B cell (primary cell): ENCODE measurements at regions not wholly inside any gene's neighbourhood (a gene's known extent, or its start where the extent isn't known, plus 50 kb on each side); places are given as distances from the start of the nearest gene placed in this dataset.

ENCODE experiments used
- ATAC-seq: fragments of 200-7000 bp; cut with Tn5 transposase; one replicate; pipeline ENCODE4 v1.10.0; 2021; ENCODE audit warnings: low read depth, mild to moderate bottlenecking, moderate number of reproducible peaks, moderate library complexity
- CTCF ChIA-PET: fragments of 350-600 bp; sonication (Branson Sonifier 250); formaldehyde crosslinking; loops from one replicate; lab custom pipeline; 2021; ENCODE audit warnings: antibody characterized with exemption, inconsistent platforms; lab: Charles Lee
- POLR2A ChIA-PET: fragments of 350-600 bp; sonication (Branson Sonifier 250); formaldehyde crosslinking; loops from one replicate; lab custom pipeline; 2021; ENCODE audit warnings: antibody characterized with exemption; lab: Charles Lee
- DNase-seq: peaks from one replicate; pipeline ENCODE4 v3.0.0; 2013
- H2AFZ ChIP-seq: 2 replicates; pipeline ENCODE4 v1.6.1; 2012; ENCODE audit warnings: mild to moderate bottlenecking, low read depth, low read length; ENCODE audit not compliant: insufficient read depth, poor library complexity, severe bottlenecking
- H3K27ac ChIP-seq, 2 donors: 1 replicate in 1 of 2; 2 replicates in 1 of 2; pipeline ENCODE4 v1.5.1; 2012 to 2013; ENCODE audit warnings: low read length in 2 of 2, mild to moderate bottlenecking in 2 of 2, moderate library complexity in 1 of 2
- H3K27me3 ChIP-seq, 4 experiments: fragments of 200-600 bp in 1 of 4; sonication (generic) in 1 of 4; replicated peaks in 1 of 4; 1 replicate in 2 of 4; 2 replicates in 2 of 4; pipeline versions ENCODE4 v1.6.1 to v1.7.0; 2013 to 2016; ENCODE audit warnings: low read length in 3 of 4, mild to moderate bottlenecking in 2 of 4, mixed read lengths in 1 of 4, moderate library complexity in 1 of 4; ENCODE audit not compliant: insufficient read depth in 4 of 4, control insufficient read depth in 3 of 4; ENCODE audit errors: control extremely low read depth in 1 of 4
- H3K36me3 ChIP-seq, 2 experiments: replicated peaks in 1 of 2; 1 replicate in 1 of 2; 2 replicates in 1 of 2; pipeline versions ENCODE4 v1.6.1 to v1.7.1; 2013; ENCODE audit warnings: low read length in 1 of 2; ENCODE audit not compliant: insufficient read depth in 2 of 2, control insufficient read depth in 1 of 2; ENCODE audit errors: control extremely low read depth in 1 of 2, extremely low read depth in 1 of 2
- H3K4me1 ChIP-seq, 2 donors: fragments of 200-600 bp in 1 of 2; sonication (generic) in 1 of 2; 1 replicate in 1 of 2; 2 replicates in 1 of 2; pipeline versions ENCODE4 v1.5.1 to v1.6.1; 2013 to 2017; ENCODE audit warnings: low read length in 2 of 2; ENCODE audit not compliant: control insufficient read depth in 2 of 2, insufficient read depth in 2 of 2
- H3K4me2 ChIP-seq: replicated peaks from 2 replicates; pipeline ENCODE3; 2012; ENCODE audit warnings: mild to moderate bottlenecking, low read depth, low read length; ENCODE audit not compliant: poor library complexity, severe bottlenecking
- H3K4me3 ChIP-seq, 5 experiments: fragments of 200-600 bp in 1 of 5; sonication (generic) in 1 of 5; 1 replicate in 3 of 5; 2 replicates in 2 of 5; pipeline versions ENCODE4 v1.5.1 to v1.7.0; 2011 to 2016; ENCODE audit warnings: low read length in 4 of 5, mild to moderate bottlenecking in 4 of 5, low read depth in 2 of 5, control low read depth in 1 of 5, moderate library complexity in 1 of 5; ENCODE audit not compliant: insufficient read depth in 1 of 5; ENCODE audit errors: control extremely low read depth in 1 of 5, extremely low read depth in 1 of 5
- H3K79me2 ChIP-seq: fragments of 200-600 bp; sonication (generic); one replicate; pipeline ENCODE4 v1.6.0; 2016; ENCODE audit warnings: low read length; ENCODE audit not compliant: control insufficient read depth, insufficient read depth
- H3K9ac ChIP-seq: fragments of 200-600 bp; sonication (generic); 2 replicates; pipeline ENCODE4 v1.6.1; 2017; ENCODE audit warnings: mild to moderate bottlenecking, low read length, moderate library complexity
- H3K9me3 ChIP-seq, 3 donors: one replicate each; pipeline versions ENCODE4 v1.6.1 to v1.7.1; 2013; ENCODE audit warnings: low read length in 2 of 3; ENCODE audit not compliant: control insufficient read depth in 2 of 3, insufficient read depth in 1 of 3; ENCODE audit errors: control extremely low read depth in 1 of 3
- H4K20me1 ChIP-seq: 2 replicates; pipeline ENCODE4 v1.6.0; 2012; ENCODE audit warnings: mild to moderate bottlenecking, low read length; ENCODE audit not compliant: insufficient read depth, control insufficient read depth, poor library complexity, severe bottlenecking
- H3K27ac Mint-ChIP-seq: one replicate; pipeline ENCODE4 v1.8.0; 2021; ENCODE audit warnings: mixed read lengths
- H3K27me3 Mint-ChIP-seq: one replicate; pipeline ENCODE4 v1.8.0; 2021; ENCODE audit warnings: mixed read lengths
- H3K4me1 Mint-ChIP-seq: one replicate; pipeline ENCODE4 v1.8.0; 2021; ENCODE audit warnings: mixed read lengths
- H3K4me3 Mint-ChIP-seq: one replicate; pipeline ENCODE4 v1.8.0; 2021; ENCODE audit warnings: mixed read lengths
- H3K9me3 Mint-ChIP-seq: one replicate; pipeline ENCODE4 v1.8.0; 2022; ENCODE audit warnings: mixed read lengths; ENCODE audit not compliant: insufficient read depth
- EZH2 ChIP-seq: IDR thresholded peaks from 2 replicates; pipeline ENCODE4 v1.6.1; 2012; ENCODE audit warnings: borderline replicate concordance, low read depth, mild to moderate bottlenecking, moderate library complexity, low read length; ENCODE audit not compliant: insufficient read depth, poor library complexity, severe bottlenecking
- WGBS: methylation state at CpG from one replicate; pipeline ENCODE4 v1.1.5; 2013; ENCODE audit warnings: missing lambda C conversion rate; ENCODE audit not compliant: insufficient coverage; 5-methylcytosine and 5-hydroxymethylcytosine counted together
- intact Hi-C: fragments of 100-400 bp; cut with micrococcal nuclease; formaldehyde crosslinking; loops from one replicate; pipeline ENCODE4 v1.10.0; 2022
- TF ChIP-seq, protein P1 (sequence below): fragments of 200-600 bp; IDR thresholded peaks from one replicate; pipeline ENCODE4 v1.8.0; 2022; ENCODE audit warnings: antibody characterized with exemption, mild to moderate bottlenecking

DNA sequence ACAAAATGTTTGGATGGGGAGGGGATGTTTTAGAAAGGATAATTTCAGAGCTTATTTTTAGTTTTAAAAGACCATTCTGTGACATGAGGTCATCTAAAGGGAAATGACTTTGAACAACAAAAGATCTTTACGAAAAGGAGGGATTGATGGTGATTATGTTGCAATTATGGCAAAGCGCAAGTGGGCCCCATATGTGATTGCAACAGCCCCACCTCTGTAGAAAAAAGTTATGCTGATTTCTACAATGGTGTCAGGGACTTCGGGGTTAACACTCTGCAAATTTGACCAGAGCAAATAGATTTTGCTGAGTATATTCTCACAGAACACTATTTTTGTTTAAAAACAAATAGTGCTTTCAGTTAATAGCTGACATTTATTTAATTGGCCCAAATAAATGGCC is 312.8 kb downstream of the NSG2 start:
- Histone ChIP-seq H3K4me2 (no peak overlapping the region), H4K20me1 (no peaks in the 10 kb centered on the region), H3K9ac (no peak overlapping the region), H3K4me3 (no peak overlapping the region), H3K4me1 (no peaks in the 10 kb centered on the region), H3K36me3 (no peaks in the 10 kb centered on the region), H2AFZ (no peak overlapping the region), H3K9me3 (peaks cover 0 to 11% (median 5%) of the 10 kb centered on the region in 3 donors), H3K27ac (no peak overlapping the region), H3K27me3 (no peaks in the 10 kb centered on the region), H3K79me2 (no peaks in the 10 kb centered on the region)
- ChIA-PET CTCF (interaction anchor here (1.0 kb wide), 1 partner anchor 10 kb away, joined by 3 read pairs; no protein-coding TSS in a partner anchor), POLR2A (no interaction called here)
- Mint-ChIP-seq H3K27ac (no peak overlapping the region), H3K27me3 (no peaks in the 10 kb centered on the region), H3K9me3 (peaks cover 10% of the 10 kb centered on the region), H3K4me1 (no peaks in the 10 kb centered on the region), H3K4me3 (no peak overlapping the region)
- intact Hi-C loops: no loop called here
- DNase-seq: no peak
- TF ChIP-seq EZH2: no peak
- TF ChIP-seq, protein P1, sequence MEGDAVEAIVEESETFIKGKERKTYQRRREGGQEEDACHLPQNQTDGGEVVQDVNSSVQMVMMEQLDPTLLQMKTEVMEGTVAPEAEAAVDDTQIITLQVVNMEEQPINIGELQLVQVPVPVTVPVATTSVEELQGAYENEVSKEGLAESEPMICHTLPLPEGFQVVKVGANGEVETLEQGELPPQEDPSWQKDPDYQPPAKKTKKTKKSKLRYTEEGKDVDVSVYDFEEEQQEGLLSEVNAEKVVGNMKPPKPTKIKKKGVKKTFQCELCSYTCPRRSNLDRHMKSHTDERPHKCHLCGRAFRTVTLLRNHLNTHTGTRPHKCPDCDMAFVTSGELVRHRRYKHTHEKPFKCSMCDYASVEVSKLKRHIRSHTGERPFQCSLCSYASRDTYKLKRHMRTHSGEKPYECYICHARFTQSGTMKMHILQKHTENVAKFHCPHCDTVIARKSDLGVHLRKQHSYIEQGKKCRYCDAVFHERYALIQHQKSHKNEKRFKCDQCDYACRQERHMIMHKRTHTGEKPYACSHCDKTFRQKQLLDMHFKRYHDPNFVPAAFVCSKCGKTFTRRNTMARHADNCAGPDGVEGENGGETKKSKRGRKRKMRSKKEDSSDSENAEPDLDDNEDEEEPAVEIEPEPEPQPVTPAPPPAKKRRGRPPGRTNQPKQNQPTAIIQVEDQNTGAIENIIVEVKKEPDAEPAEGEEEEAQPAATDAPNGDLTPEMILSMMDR: no peak
- 100% methylated on average over 1 of the region's 3 CpGs for WGBS
- no peak for ATAC-seq

DNA sequence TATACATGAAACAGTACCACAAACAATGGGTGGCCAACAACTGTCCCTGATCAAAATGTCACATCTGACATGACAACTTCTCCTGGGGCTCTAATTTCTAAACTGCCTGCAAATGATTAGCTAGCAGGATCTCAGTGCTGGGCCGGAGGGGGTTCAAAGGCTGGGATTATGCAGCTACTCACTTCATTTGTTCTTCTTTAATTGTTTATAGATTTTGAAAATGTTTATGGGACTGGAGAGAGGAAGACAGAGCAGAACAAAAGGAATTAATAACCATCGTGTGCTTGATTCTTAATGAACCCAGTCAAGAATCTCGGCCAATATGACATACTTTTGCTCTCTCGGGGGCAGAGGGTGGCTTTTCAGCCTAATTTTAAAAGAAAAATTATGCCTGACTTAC is 313.6 kb downstream of the NSG2 start:
- intact Hi-C loops: no loop called here
- Histone ChIP-seq H3K79me2 (no peaks in the 10 kb centered on the region), H4K20me1 (no peaks in the 10 kb centered on the region), H3K4me3 (no peak overlapping the region), H3K27me3 (no peaks in the 10 kb centered on the region), H2AFZ (no peak overlapping the region), H3K36me3 (no peaks in the 10 kb centered on the region), H3K27ac (no peak overlapping the region), H3K4me2 (no peak overlapping the region), H3K9ac (no peak overlapping the region), H3K4me1 (no peaks in the 10 kb centered on the region), H3K9me3 (peaks cover 0 to 8% (median 5%) of the 10 kb centered on the region in 3 donors)
- TF ChIP-seq, protein P1: no peak
- TF ChIP-seq EZH2: no peak
- peaks cover 13% of the 10 kb centered on the region for H3K9me3 Mint-ChIP-seq
- ATAC-seq (no peak), DNase-seq (no peak)
- 89% methylated on average over 3 of the region's 4 CpGs for WGBS
- H3K27ac Mint-ChIP-seq: no peak overlapping the region
- CTCF ChIA-PET: no interaction called here
- no peak overlapping the region for H3K4me3 Mint-ChIP-seq
- no peaks in the 10 kb centered on the region for H3K4me1 Mint-ChIP-seq
- H3K27me3 Mint-ChIP-seq: no peaks in the 10 kb centered on the region
- POLR2A ChIA-PET: no interaction called here
